Uterus (tissue), 1 donor: ENCODE measurements at regions not wholly inside any gene's neighbourhood (a gene's known extent, or its start where the extent isn't known, plus 50 kb on each side); places are given as distances from the start of the nearest gene placed in this dataset. TPM values are rescaled to one million over a fixed set of nuclear protein-coding genes. Genes with fewer than 3 reads are reported as not detected.

Experiments used
- small RNA-seq: library from RNA; depleted of rRNA; stranded (forward); fragments of <200 nt; gene quantifications from one replicate; pipeline ENCODE3, GENCODE V24; 2016

Small RNAs in the stretch of these regions (small RNA-seq; reads per million reads assigned to genes)
- not detected for gene RF00056
